SH-SY5Y (cell line): ENCODE measurements at regions not wholly inside any gene's neighbourhood (a gene's known extent, or its start where the extent isn't known, plus 50 kb on each side); places are given as distances from the start of the nearest gene placed in this dataset.

Source experiments
- GATA2 ChIP-seq: IDR thresholded peaks from 2 replicates; pipeline ENCODE4 v1.6.1; 2011; ENCODE audit warnings: mild to moderate bottlenecking, low read depth, low read length
- GATA3 ChIP-seq: IDR thresholded peaks from 2 replicates; pipeline ENCODE4 v1.6.1; 2011; ENCODE audit warnings: low read depth, mild to moderate bottlenecking, low read length, moderate library complexity

DNA sequence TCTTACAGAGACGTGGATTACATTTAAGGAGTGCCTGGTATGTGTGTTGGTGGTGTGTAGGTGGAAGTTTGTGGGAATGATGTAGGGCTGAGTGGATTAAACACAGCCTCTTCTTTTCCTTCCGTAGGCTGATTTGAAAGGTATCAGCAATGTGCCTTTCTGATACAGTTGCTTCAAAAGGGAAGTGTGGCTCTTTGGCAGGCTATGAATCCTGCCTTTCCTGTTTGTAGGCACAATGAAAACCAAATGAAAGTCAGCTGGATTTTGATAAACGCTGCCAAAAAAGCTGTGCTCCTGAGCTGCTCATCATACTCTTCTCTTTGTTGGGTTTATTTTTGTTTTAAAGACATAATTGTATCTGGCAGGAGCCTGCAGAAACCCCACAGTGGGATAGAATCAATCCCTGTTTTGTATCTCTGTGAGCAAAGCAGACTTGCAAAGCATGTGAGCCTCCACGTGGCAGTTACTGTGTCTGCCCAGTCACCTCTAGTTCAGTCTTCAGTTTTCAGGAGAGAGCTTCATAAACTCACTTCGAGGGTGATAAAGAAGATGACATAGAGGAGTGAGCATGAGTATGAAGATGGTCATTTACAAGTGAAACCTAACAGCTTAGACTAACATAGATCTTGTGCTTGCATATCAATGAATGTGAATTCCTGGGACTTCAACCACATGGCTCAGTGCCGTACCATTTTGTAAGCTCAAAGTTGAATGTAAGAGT is 655.7 kb upstream of the KIRREL3 start:
- TF ChIP-seq GATA2 (no peak), GATA3 (no peak)
